Nephron progenitor cell (in vitro differentiated cells): ENCODE measurements at regions not wholly inside any gene's neighbourhood (a gene's known extent, or its start where the extent isn't known, plus 50 kb on each side); places are given as distances from the start of the nearest gene placed in this dataset.

Source experiments
- DNase-seq: peaks from one replicate; pipeline ENCODE4 v3.0.0; 2021
- H3K27ac Mint-ChIP-seq: 2 replicates; pipeline ENCODE4 v1.8.0; 2021; ENCODE audit warnings: mild to moderate bottlenecking, moderate library complexity, mixed read lengths
- H3K27me3 Mint-ChIP-seq: 2 replicates; pipeline ENCODE4 v1.8.0; 2021; ENCODE audit warnings: mild to moderate bottlenecking, low read depth, mixed read lengths; ENCODE audit not compliant: poor library complexity
- H3K36me3 Mint-ChIP-seq: 2 replicates; pipeline ENCODE4 v1.8.0; 2021; ENCODE audit warnings: low read depth, mixed read lengths
- H3K4me1 Mint-ChIP-seq: 2 replicates; pipeline ENCODE4 v1.8.0; 2021; ENCODE audit warnings: mixed read lengths
- H3K4me3 Mint-ChIP-seq: 2 replicates; pipeline ENCODE4 v1.8.0; 2021; ENCODE audit warnings: mild to moderate bottlenecking, moderate library complexity, mixed read lengths
- H3K9me3 Mint-ChIP-seq: 2 replicates; pipeline ENCODE4 v1.8.0; 2021; ENCODE audit warnings: mild to moderate bottlenecking, moderate library complexity, mixed read lengths
- CTCF ChIP-seq: fragments of 200-600 bp; sonication (generic); IDR thresholded peaks from 2 replicates; pipeline ENCODE4 v1.5.0; 2021; ENCODE audit warnings: antibody characterized with exemption

- DNase-seq, result no peak
- H3K36me3 Mint-ChIP-seq, result no peaks in the 10 kb centered on the region
- H3K9me3 Mint-ChIP-seq, result no peaks in the 10 kb centered on the region
- peaks cover 4% of the 10 kb centered on the region for H3K27me3 Mint-ChIP-seq
- H3K4me1 Mint-ChIP-seq, result peaks cover 6% of the 10 kb centered on the region
- TF ChIP-seq CTCF, result no peak
- no peak overlapping the region for H3K27ac Mint-ChIP-seq
- H3K4me3 Mint-ChIP-seq, result no peak overlapping the region
These were observed 66.9 kb upstream of the TGM3 start for GRCh38 chr20:2228926-2229325.

- no peak for TF ChIP-seq CTCF
- Mint-ChIP-seq H3K4me1 (peaks cover 25% of the 10 kb centered on the region), H3K36me3 (no peaks in the 10 kb centered on the region), H3K27me3 (no peaks in the 10 kb centered on the region), H3K9me3 (no peaks in the 10 kb centered on the region), H3K4me3 (no peak overlapping the region), H3K27ac (peak overlapping the region; percentile 86)
- no peak for DNase-seq
These were observed 64.9 kb upstream of the TGM3 start for GRCh38 chr20:2230726-2231488.

GRCh38 chr20:2231701-2232100 lies 64.1 kb upstream of the TGM3 start:
- no peaks in the 10 kb centered on the region for H3K36me3 Mint-ChIP-seq
- no peak overlapping the region for H3K27ac Mint-ChIP-seq
- DNase-seq, result no peak
- no peak for TF ChIP-seq CTCF
- H3K4me1 Mint-ChIP-seq, result peaks cover 33% of the 10 kb centered on the region
- no peaks in the 10 kb centered on the region for H3K27me3 Mint-ChIP-seq
- H3K9me3 Mint-ChIP-seq, result no peaks in the 10 kb centered on the region
- no peak overlapping the region for H3K4me3 Mint-ChIP-seq

GRCh38 chr20:2234598-2235191 lies 61.1 kb upstream of the TGM3 start:
- TF ChIP-seq CTCF, result no peak
- Mint-ChIP-seq H3K4me1 (peaks cover 56% of the 10 kb centered on the region), H3K9me3 (no peaks in the 10 kb centered on the region), H3K4me3 (no peak overlapping the region), H3K27ac (peak overlapping the region; percentile 55), H3K27me3 (peaks cover 3% of the 10 kb centered on the region), H3K36me3 (no peaks in the 10 kb centered on the region)
- DNase-seq, result peak; percentile 22

GRCh38 chr20:2236256-2236655 lies 59.5 kb upstream of the TGM3 start:
- no peak for DNase-seq
- H3K27ac Mint-ChIP-seq, result peak overlapping the region; percentile 82
- H3K9me3 Mint-ChIP-seq, result no peaks in the 10 kb centered on the region
- H3K4me1 Mint-ChIP-seq, result peaks cover 58% of the 10 kb centered on the region
- H3K36me3 Mint-ChIP-seq, result no peaks in the 10 kb centered on the region
- TF ChIP-seq CTCF, result no peak
- H3K4me3 Mint-ChIP-seq, result no peak overlapping the region
- H3K27me3 Mint-ChIP-seq, result peaks cover 3% of the 10 kb centered on the region

- peak overlapping the region; percentile 88 for H3K27ac Mint-ChIP-seq
- no peak overlapping the region for H3K4me3 Mint-ChIP-seq
- H3K4me1 Mint-ChIP-seq, result peaks cover 52% of the 10 kb centered on the region
- TF ChIP-seq CTCF, result no peak
- H3K27me3 Mint-ChIP-seq, result peaks cover 6% of the 10 kb centered on the region
- no peaks in the 10 kb centered on the region for H3K36me3 Mint-ChIP-seq
- no peak for DNase-seq
- H3K9me3 Mint-ChIP-seq, result no peaks in the 10 kb centered on the region
These were observed 58.7 kb upstream of the TGM3 start for GRCh38 chr20:2237059-2237458.
